Activated CD4-positive, alpha-beta T cell treated with anti-CD3 and anti-CD28 coated beads for 4 hours (primary cell): ENCODE measurements at regions not wholly inside any gene's neighbourhood (a gene's known extent, or its start where the extent isn't known, plus 50 kb on each side); places are given as distances from the start of the nearest gene placed in this dataset.
"Not testable (repeated sequence)": the region's sequence is repeated elsewhere in the genome, so short reads cannot be mapped to it uniquely, and the experiment has no call there.

ENCODE experiments used
- DNase-seq, 2 donors: peaks; one replicate each; pipeline ENCODE4 v3.0.0-alpha.2; 2020

DNA sequence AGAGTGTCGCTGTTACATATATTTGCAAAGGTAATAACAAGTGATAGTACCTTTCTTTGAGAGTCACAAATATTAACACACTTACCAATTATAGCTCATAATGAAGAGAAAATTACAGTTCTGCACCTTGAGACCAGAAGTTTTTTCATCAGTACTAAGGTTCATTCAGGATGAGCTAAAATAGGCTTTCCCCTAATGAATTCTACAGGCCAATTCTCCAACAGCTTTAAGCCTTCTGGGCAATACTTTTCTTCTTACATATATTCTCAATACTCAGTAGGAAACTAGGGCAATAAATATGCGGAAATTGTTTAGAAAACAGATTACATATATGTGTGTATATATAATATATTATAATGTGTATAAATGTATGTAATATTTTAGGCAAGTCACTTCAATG, 2672.8 kb upstream of the PCDH20 start:
- no peak for DNase-seq

GRCh38 chr13:64087624-64088023, 2672.0 kb upstream of the PCDH20 start:
- no peak for DNase-seq

GRCh38 chr13:64083811-64084210, 2668.2 kb upstream of the PCDH20 start:
- no peak for DNase-seq

GRCh38 chr13:64083396-64083795, 2667.7 kb upstream of the PCDH20 start:
- no peak for DNase-seq

DNA sequence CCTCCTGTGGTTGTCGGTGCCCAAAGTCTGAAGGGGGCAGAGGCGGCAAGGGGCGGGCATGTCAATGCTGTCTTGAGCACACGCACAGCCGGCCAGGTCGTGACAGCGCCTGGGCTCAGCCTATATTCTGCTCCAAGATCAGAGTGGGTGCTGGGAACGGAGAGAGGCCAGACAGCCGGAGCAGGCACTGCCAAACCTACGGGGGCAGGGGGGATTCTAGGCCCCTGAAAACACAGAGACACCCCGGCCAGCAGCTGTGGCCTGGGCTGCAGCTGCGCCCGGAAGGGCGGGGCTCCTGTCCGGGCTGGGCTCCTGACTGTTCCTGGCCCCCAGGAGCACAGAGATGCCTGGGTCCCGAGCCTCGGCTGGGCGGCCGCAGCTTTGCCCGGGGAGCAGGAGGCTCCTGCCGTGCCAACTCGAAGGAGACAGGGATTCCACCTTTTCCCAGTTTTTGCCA, 2662.9 kb upstream of the PCDH20 start:
- DNase-seq = no peak

DNA sequence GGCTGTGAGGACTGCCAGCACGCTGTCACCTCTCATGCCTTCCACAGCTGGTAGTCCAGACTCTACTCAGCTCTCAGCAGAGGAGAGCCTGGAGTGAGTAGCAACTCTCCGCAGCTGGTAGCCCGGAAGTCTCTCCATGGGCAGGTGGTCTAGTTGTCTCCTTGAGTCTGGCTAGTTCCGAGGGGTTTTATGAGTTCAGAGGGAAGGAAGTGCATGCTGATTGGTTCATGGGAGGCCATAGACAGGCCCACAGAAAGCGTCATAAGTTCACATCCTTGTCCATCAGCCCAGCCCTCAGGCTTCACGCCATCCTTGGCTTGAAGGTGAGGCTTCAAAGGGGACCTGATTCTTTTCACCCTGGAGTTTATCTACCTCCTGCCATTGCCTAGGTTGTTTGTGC, 2662.4 kb upstream of the PCDH20 start:
- no peak for DNase-seq

- DNase-seq = not testable (repeated sequence)
Measured at GRCh38 chr13:64077132-64077835, 2661.6 kb upstream of the PCDH20 start.

DNA sequence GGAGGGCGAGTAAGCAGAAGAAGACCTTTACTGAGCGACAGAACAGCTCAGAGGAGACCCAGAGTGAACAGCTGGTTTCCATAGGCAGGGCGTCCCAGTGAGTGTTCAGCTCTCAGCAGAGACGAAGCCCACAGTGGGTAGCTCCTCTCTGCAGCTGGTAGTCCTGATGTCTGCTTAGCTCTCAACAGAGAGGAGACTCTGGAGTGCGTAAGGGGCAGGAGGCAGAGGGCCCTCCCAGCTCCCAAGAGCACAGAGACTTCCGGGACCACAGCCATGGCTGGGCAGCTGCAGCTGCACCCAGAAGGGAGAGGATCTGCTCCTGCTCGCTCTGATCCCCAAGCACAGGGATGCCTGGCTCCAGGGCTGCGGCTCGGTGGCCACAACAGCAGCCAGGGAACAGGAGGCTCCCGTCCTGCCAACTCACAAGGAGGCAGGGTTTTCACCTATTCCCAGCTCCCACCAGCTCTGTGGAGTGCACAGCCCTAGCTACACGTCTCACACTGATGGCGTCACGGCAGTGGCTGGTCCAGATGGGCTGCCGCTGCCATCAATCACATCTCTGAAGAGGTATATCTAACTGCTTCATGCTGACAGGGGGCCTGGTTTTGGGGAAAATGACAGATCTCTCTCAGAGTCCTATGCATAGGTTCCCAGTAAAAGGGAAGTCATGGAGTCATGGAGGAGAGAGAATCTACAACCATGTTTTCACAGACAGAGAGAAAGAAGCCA, 2660.1 kb upstream of the PCDH20 start:
- no peak for DNase-seq

GRCh38 chr13:64074971-64075474, 2659.4 kb upstream of the PCDH20 start:
- no peak for DNase-seq

GRCh38 chr13:64073203-64073602, 2657.6 kb upstream of the PCDH20 start:
- no peak for DNase-seq

DNA sequence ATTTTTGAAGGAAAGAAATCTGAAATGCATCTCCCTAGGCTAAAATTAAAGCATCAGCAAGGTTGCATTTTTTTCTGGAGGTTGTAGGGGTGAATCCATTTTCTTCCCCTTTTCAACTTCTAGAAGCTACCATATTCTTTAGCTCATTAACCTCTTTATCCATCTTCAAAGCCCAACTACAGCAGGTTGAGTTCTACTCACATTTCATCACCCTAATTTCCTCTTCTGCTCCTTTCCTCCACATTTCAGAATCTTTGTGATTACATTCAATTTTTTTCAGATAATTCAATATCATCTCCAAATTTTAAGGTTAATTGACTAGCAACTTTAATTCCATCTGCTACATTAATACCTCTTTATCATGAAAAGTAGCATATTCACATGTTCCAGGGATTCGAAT, 2655.7 kb upstream of the PCDH20 start:
- no peak for DNase-seq

- DNase-seq = no peak
Measured at GRCh38 chr13:64069892-64070291, 2654.2 kb upstream of the PCDH20 start.

DNA sequence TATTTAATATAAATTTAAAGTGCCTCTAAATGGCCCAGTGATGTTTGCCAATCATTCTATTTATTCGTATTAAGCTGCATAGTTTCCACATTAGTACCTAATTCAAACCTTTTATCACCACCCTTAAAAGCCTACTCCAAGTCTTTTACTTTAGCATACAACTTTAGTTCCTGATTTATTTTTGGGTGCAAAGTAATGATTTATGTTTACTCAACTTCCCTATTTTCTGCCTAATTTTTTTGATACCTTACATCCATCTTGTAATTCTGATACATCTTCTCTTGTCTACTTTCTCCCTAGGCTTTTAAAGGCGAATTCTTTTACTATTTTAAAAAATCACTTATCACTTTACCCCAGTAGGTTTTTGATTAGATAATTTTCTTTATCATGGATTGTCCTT, 2651.1 kb upstream of the PCDH20 start:
- no peak for DNase-seq

GRCh38 chr13:64061649-64062048, 2646.0 kb upstream of the PCDH20 start:
- no peak for DNase-seq

GRCh38 chr13:64057372-64058020, 2641.8 kb upstream of the PCDH20 start:
- no peak for DNase-seq

DNA sequence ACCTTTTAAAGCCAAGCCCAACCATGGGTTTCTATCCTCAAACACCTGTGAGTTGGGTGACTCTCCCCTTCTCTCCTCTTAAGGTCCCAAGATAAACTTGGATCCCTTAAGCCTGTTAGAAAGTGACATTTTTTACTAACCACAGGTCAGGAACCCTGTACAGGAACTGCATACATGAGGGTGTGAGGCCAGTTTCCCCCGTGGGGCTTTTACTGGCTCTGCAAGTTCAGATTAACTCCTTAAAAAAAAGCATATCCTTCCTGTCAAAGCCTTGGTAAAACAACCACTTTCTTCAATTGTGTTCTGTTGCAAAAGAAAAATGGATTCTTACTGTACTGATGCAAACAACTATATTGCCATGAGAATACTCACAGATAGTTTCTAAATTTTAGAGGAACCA, 2638.7 kb upstream of the PCDH20 start:
- no peak for DNase-seq

DNA sequence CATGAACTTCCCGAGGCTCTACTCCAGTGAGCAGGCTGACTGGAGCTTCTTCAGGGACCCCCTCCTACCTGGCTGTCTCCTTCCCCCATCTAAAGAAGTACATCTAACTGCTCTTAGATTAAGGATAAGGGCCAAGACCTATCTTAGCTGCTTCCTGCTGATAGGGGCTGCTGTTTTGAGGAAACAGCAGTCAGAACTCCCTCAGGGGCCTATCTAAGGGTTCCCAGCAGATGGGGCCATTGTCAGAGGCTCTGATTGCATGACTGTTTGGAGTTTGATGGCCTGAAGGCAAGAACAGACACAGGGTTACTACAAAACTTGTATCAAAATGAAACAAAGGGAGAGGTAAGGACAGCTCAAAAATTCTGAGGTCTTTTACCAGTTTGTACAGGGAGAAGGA, 2636.9 kb upstream of the PCDH20 start:
- no peak for DNase-seq

GRCh38 chr13:64051278-64051677, 2635.6 kb upstream of the PCDH20 start:
- no peak for DNase-seq

DNA sequence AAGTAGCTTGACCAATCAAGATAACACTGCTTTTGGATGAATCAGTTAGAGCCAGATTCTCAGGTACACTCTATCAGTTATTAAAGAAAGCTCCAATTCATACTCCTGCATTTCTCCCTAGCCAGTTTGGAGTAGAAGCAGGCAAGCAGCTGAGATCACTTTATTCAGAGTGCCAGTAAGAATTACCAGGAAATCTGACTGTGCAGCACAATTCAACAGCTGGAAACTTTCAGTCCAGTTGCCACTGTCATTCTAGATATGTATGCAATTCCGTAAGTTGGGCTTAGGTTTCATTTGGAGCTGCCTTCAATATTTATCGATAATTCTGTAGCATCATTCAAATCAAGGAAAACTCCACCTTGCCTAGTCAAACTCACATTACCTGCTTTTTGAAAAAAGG, 2625.6 kb upstream of the PCDH20 start:
- DNase-seq = no peak

DNA sequence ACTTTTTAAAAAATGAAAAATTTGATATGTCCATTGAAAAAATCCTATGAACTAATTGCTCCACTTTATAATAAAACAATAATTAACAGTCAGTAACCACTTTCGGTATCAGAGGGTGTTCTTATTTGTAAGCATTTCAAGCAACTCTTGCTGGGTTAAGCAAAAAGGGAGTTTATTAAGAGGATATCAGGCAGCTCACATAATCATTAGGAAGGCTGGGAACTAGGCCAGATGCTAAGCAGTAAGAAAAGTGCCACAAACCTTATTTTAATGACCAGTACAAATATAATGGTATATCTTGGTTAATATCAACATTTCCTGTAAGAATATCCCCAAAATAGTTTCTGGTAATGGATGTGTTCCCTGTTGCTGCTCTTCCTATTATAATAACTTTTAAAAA, 2618.3 kb upstream of the PCDH20 start:
- no peak for DNase-seq

- no peak for DNase-seq
Measured at GRCh38 chr13:64029343-64030093, 2613.9 kb upstream of the PCDH20 start.

DNA sequence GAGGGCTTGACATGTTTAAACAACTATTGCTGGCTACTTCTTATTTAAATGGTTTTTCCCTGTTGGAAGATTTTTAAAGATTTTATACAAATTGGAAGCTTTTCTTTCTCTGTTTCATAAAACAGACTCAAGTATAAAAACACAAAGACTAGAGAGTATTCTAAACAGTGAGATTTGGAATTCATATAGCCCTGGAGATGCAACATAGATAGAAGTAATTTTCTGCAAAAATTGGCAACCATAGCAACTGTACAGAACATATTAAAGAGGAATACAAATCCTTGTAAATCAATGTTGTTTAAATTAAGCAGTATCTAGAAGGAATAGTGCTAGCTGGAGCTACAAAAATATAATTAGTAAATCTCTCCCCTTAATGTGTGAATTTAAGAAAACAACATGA, 2612.9 kb upstream of the PCDH20 start:
- no peak for DNase-seq

DNA sequence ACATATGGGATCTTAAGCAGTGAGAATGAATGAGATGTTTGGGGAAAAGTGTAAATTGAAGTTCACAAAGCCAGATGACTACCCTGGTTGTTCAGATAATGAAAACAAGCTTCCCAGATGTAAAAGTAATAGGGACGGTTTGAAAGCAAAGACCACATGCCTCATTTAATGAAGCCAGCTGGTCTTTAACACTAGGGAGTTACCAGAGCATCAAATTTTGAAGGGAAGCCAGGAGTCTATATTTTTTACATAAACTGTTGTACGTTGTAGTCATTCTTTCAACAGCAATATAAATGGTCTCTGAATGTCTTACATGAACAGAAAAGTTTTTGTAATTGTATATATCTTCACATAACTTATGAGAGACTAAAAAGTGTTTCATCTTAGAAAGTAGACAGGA, 2604.5 kb upstream of the PCDH20 start:
- no peak for DNase-seq
